ENCODE measurements at regions not wholly inside any gene's neighbourhood (a gene's known extent, or its start where the extent isn't known, plus 50 kb on each side); places are given as distances from the start of the nearest gene placed in this dataset.
A peak's percentile ranks its signal among the peaks of the same experiment; 100 is the strongest.

DNA sequence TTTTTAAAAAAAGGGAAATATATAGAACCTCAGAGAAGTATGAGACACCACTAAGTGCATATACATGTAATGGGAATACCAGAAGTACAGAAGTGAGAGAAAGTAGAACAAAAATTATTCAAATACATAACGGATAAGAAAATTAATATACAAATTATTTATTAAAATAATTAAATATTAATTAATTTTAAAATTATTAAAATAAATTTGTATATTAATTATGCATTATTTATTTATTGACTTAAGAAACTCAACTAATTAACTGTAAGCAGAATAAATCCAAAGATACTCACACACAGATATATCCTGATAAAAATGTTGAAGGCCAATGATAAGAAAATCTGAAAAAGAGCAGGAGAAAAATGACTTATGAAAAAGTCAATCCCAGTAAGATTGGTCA lies 1333.5 kb upstream of the CELF2 start:
- DNase-seq (ENCODE audit: low read depth in 2 of 2) = no peak
- TF ChIP-seq, protein P1, sequence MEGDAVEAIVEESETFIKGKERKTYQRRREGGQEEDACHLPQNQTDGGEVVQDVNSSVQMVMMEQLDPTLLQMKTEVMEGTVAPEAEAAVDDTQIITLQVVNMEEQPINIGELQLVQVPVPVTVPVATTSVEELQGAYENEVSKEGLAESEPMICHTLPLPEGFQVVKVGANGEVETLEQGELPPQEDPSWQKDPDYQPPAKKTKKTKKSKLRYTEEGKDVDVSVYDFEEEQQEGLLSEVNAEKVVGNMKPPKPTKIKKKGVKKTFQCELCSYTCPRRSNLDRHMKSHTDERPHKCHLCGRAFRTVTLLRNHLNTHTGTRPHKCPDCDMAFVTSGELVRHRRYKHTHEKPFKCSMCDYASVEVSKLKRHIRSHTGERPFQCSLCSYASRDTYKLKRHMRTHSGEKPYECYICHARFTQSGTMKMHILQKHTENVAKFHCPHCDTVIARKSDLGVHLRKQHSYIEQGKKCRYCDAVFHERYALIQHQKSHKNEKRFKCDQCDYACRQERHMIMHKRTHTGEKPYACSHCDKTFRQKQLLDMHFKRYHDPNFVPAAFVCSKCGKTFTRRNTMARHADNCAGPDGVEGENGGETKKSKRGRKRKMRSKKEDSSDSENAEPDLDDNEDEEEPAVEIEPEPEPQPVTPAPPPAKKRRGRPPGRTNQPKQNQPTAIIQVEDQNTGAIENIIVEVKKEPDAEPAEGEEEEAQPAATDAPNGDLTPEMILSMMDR (IDR thresholded peaks at IDR 0.05; ENCODE audit: low read depth, low read length) = no peak
- H3K4me3 ChIP-seq (replicated peaks in 1 of 2; ENCODE audit: low read depth in 2 of 2, low read length in 2 of 2) = no peak overlapping the region

- H3K4me3 ChIP-seq (replicated peaks in 1 of 2; ENCODE audit: low read depth in 2 of 2, low read length in 2 of 2) = no peak overlapping the region
- TF ChIP-seq, protein P1 (IDR thresholded peaks at IDR 0.05; ENCODE audit: low read depth, low read length) = no peak
- DNase-seq (ENCODE audit: low read depth in 2 of 2) = no peak
These were observed 1332.1 kb upstream of the CELF2 start for GRCh38 chr10:9685596-9685995.

DNA sequence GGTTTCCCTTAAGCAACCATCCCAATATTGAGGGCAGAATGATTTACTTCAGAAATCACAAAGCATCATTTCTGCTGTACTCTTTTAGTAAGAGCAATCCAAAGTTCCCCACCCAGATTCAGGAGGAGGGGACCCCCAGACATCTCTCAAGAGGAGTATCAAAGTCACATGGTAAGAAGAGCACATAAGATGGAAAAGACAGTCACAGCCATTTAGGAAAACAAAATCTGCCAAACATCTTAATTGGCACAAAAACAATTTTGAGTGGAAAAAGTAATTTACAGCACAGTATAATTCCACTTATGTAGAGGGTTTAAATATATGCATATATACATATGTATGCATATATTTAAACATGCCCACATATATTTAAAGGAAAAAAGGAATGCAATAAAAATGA lies 1329.0 kb upstream of the CELF2 start:
- no peak for DNase-seq (ENCODE audit: low read depth in 2 of 2)
- no peak overlapping the region for H3K4me3 ChIP-seq (replicated peaks in 1 of 2; ENCODE audit: low read depth in 2 of 2, low read length in 2 of 2)
- TF ChIP-seq, protein P1 (IDR thresholded peaks at IDR 0.05; ENCODE audit: low read depth, low read length) = no peak

GRCh38 chr10:9707216-9707615 lies 1310.5 kb upstream of the CELF2 start:
- TF ChIP-seq, protein P1 (IDR thresholded peaks at IDR 0.05; ENCODE audit: low read depth, low read length) = no peak
- DNase-seq (ENCODE audit: low read depth in 2 of 2) = no peak
- H3K4me3 ChIP-seq (replicated peaks in 1 of 2; ENCODE audit: low read depth in 2 of 2, low read length in 2 of 2) = no peak overlapping the region

DNA sequence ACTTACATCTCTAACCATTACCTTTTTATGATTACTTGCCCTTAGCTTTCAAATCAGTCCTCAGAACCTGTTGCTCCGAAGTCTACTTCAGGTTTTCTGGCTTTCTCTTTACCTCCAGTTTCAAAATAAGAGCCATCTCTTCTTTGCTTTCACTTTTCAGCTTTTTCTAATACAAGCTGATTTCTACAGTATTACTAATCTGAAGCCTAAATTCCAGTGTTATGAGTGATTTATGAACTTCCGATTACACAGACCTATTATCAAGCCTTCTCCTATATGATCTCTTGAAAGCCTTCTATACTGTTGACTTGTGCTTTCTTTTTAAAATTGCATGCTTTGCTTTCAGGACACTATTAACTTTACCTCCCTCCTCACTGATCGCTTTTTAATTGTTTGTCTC lies 1307.8 kb upstream of the CELF2 start:
- TF ChIP-seq, protein P1 (IDR thresholded peaks at IDR 0.05; ENCODE audit: low read depth, low read length) = no peak
- no peak overlapping the region for H3K4me3 ChIP-seq (replicated peaks in 1 of 2; ENCODE audit: low read depth in 2 of 2, low read length in 2 of 2)
- DNase-seq (ENCODE audit: low read depth in 2 of 2) = peak in 1 of 2 donors; percentile 66

- no peak overlapping the region for H3K4me3 ChIP-seq (replicated peaks in 1 of 2; ENCODE audit: low read depth in 2 of 2, low read length in 2 of 2)
- peak in 1 of 2 donors; percentile 5 for DNase-seq (ENCODE audit: low read depth in 2 of 2)
- TF ChIP-seq, protein P1 (IDR thresholded peaks at IDR 0.05; ENCODE audit: low read depth, low read length) = no peak
These were observed 1305.3 kb upstream of the CELF2 start for GRCh38 chr10:9712393-9712792.

GRCh38 chr10:9719246-9719645 lies 1298.4 kb upstream of the CELF2 start:
- H3K4me3 ChIP-seq (replicated peaks in 1 of 2; ENCODE audit: low read depth in 2 of 2, low read length in 2 of 2) = no peak overlapping the region
- TF ChIP-seq, protein P1 (IDR thresholded peaks at IDR 0.05; ENCODE audit: low read depth, low read length) = no peak
- no peak for DNase-seq (ENCODE audit: low read depth in 2 of 2)
